Prostate gland (tissue), 2 donors: ENCODE measurements at regions not wholly inside any gene's neighbourhood (a gene's known extent, or its start where the extent isn't known, plus 50 kb on each side); places are given as distances from the start of the nearest gene placed in this dataset.

Experiments
- DNase-seq: peaks from one replicate; pipeline ENCODE4 v3.0.0-alpha.2; 2019; ENCODE audit warnings: low spot score
- H3K27ac ChIP-seq, 2 donors: fragments of 200-600 bp; sonication (generic); 2 replicates each; pipeline ENCODE4 v1.5.1; 2017 to 2019
- H3K27me3 ChIP-seq: fragments of 200-600 bp; sonication (generic); replicated peaks from 2 replicates; pipeline ENCODE4 v1.5.1; 2019; ENCODE audit not compliant: insufficient read depth
- H3K36me3 ChIP-seq, 2 donors: fragments of 200-600 bp; sonication (generic); 1 replicate in 1 of 2; 2 replicates in 1 of 2; pipeline versions ENCODE4 v1.5.1 to v1.8.1; 2017 to 2019
- H3K4me1 ChIP-seq: fragments of 200-600 bp; sonication (generic); replicated peaks from 2 replicates; pipeline ENCODE4 v1.5.1; 2019
- H3K4me3 ChIP-seq, 2 donors: fragments of 200-600 bp; sonication (generic); 2 replicates each; pipeline ENCODE4 v1.5.1; 2017 to 2019
- H3K9me3 ChIP-seq: fragments of 200-600 bp; sonication (generic); 2 replicates; pipeline ENCODE4 v1.5.1; 2017
- POLR2A ChIP-seq: fragments of 450-650 bp; IDR thresholded peaks from one replicate; pipeline ENCODE4 v1.6.1; 2016; ENCODE audit warnings: antibody characterized with exemption, mild to moderate bottlenecking
- POLR2AphosphoS5 ChIP-seq: sonication (generic); formaldehyde crosslinking; IDR thresholded peaks from one replicate; pipeline ENCODE4 v1.6.1; 2017; ENCODE audit warnings: antibody characterized with exemption
- WGBS: methylation state at CpG from one replicate; pipeline ENCODE4 v1.1.5; 2018; 5-methylcytosine and 5-hydroxymethylcytosine counted together
- intact Hi-C: fragments of 100-400 bp; cut with DNase I; formaldehyde crosslinking; loops from one replicate; pipeline ENCODE4 v1.14.2; 2022
- TF ChIP-seq, protein P1 (sequence below), 4 experiments: fragments of 200-600 bp in 2 of 4; fragments of 450-650 bp in 2 of 4; sonication (generic) in 2 of 4; IDR thresholded peaks; 1 replicate in 3 of 4; 2 replicates in 1 of 4; pipeline ENCODE4 v1.5.1; 2016 to 2019; ENCODE audit warnings: antibody characterized with exemption in 4 of 4, mild to moderate bottlenecking in 2 of 4, moderate library complexity in 2 of 4

DNA sequence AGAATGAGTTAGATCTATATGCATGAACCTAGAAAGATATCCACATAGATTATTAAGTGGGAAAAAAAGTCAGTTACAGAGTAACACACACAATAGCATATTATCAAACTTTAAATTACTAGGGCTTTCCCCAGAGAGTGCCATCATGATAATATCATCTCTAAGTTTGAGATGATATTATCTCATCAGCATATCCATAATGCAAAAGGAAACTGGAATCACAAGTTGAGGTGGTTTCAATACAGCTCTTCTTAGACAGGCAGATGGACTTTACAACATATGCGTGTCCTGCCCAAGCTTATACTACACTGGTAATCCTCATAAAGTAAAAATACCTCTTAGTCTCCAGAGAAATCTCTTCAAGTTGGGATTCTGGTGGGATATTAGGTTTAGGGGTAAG, 236.2 kb upstream of the SERP2 start:
- H3K4me3 ChIP-seq, result no peak overlapping the region
- no peaks in the 10 kb centered on the region for H3K9me3 ChIP-seq
- H3K36me3 ChIP-seq, result no peaks in the 10 kb centered on the region
- no peak for DNase-seq
- TF ChIP-seq, protein P1, sequence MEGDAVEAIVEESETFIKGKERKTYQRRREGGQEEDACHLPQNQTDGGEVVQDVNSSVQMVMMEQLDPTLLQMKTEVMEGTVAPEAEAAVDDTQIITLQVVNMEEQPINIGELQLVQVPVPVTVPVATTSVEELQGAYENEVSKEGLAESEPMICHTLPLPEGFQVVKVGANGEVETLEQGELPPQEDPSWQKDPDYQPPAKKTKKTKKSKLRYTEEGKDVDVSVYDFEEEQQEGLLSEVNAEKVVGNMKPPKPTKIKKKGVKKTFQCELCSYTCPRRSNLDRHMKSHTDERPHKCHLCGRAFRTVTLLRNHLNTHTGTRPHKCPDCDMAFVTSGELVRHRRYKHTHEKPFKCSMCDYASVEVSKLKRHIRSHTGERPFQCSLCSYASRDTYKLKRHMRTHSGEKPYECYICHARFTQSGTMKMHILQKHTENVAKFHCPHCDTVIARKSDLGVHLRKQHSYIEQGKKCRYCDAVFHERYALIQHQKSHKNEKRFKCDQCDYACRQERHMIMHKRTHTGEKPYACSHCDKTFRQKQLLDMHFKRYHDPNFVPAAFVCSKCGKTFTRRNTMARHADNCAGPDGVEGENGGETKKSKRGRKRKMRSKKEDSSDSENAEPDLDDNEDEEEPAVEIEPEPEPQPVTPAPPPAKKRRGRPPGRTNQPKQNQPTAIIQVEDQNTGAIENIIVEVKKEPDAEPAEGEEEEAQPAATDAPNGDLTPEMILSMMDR (IDR thresholded peaks at IDR 0.05), result no peak
- TF ChIP-seq POLR2A, result no peak
- TF ChIP-seq POLR2AphosphoS5, result no peak
- 96% methylated on average over 1 of the region's 1 CpG for WGBS
- no peaks in the 10 kb centered on the region for H3K27me3 ChIP-seq
- no peak overlapping the region for H3K27ac ChIP-seq
- H3K4me1 ChIP-seq, result peaks cover 6% of the 10 kb centered on the region
- intact Hi-C loops, result no loop called here

DNA sequence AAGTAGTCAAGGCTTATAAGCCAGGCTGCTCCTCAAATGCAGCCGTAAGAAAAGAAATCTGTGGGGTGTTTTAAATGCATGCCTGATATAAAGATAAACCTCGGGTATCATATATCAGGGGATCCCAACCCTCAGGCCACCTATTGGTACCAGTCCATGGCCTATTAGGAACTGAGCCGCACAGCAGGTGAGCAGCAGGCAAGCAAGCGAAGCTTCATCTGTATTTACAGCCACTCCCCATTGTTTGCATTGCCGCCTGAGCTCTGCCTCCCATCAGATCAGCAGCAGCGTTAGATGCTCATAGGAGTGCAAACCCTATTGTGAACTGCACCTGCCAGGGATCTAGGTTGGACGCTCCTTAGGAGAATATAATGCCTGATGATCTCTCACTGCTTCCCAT, 233.5 kb upstream of the SERP2 start:
- intact Hi-C loops, result loop anchor here (5.0 kb wide), 1 partner anchor 88 kb away; no protein-coding TSS in a partner anchor
- H3K4me1 ChIP-seq, result peaks cover 6% of the 10 kb centered on the region
- peak; percentile 36 for DNase-seq
- no peaks in the 10 kb centered on the region for H3K9me3 ChIP-seq
- no peaks in the 10 kb centered on the region for H3K27me3 ChIP-seq
- 38% methylated on average over 7 of the region's 7 CpGs for WGBS
- H3K36me3 ChIP-seq, result no peaks in the 10 kb centered on the region
- no peak overlapping the region for H3K4me3 ChIP-seq
- TF ChIP-seq POLR2AphosphoS5 (peak; percentile 27), POLR2A (no peak)
- TF ChIP-seq, protein P1 (IDR thresholded peaks at IDR 0.05), result no peak
- no peak overlapping the region for H3K27ac ChIP-seq

GRCh38 chr13:44140888-44141724, 232.5 kb upstream of the SERP2 start:
- intact Hi-C loops, result loop anchor here (5.0 kb wide), 1 partner anchor 89 kb away; no protein-coding TSS in a partner anchor
- TF ChIP-seq POLR2A (no peak), POLR2AphosphoS5 (no peak)
- TF ChIP-seq, protein P1 (IDR thresholded peaks at IDR 0.05), result no peak
- WGBS, result 38% methylated on average over 13 of the region's 13 CpGs
- Histone ChIP-seq H3K4me1 (peaks cover 6% of the 10 kb centered on the region), H3K9me3 (no peaks in the 10 kb centered on the region), H3K36me3 (no peaks in the 10 kb centered on the region), H3K27me3 (no peaks in the 10 kb centered on the region), H3K27ac (peak overlapping the region; percentile 93 to 95), H3K4me3 (peak overlapping the region; percentile 43 to 47)
- no peak for DNase-seq

DNA sequence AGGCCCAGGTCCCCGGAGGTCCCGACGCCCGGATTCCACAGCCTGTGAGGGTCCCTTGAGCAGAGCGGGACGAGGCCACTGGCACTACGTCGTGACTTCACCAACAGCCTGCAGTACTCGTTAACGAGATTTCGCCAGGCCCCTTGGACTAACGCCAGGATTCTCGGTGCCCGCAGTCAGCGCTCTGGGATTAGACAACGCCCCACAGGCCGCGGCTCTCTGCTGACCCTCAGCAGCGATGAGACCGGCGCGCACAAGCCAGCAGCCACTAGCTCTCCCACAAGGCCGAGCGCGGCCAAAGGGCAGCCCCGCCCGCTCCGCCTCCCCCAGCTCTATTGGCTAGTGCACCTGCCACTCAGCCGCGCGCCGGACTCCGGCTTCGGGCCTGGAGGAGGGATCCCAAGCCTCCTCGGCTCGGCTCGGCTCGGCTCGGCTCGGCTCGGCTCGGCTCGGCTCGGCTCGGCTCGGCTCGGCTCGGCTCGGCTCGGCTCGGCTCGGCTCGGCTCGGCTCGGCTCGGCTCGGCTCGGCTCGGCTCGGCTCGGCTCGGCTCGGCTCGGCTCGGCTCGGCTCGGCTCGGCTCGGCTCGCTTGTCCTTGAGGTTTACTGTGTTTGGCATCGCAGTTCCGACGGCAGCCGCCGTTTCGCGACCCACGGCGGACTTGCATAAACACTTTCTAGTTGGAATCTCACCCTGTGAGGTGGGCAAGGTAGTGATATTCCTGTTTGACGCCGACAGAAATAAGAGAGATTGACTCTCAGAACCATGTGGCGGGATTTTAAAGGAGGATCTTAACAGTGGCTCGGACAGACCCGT, 231.7 kb upstream of the SERP2 start:
- peak overlapping the region; percentile 46 to 47 for H3K4me3 ChIP-seq
- peaks cover 6% of the 10 kb centered on the region for H3K4me1 ChIP-seq
- TF ChIP-seq POLR2A (peak; percentile 89), POLR2AphosphoS5 (peak; percentile 92)
- TF ChIP-seq, protein P1 (IDR thresholded peaks at IDR 0.05), result peak in 2 of 4 experiments; percentile 50 to 52
- WGBS, result 1% methylated on average over 48 of the region's 84 CpGs
- DNase-seq, result peak; percentile 96
- H3K27me3 ChIP-seq, result no peaks in the 10 kb centered on the region
- no peaks in the 10 kb centered on the region for H3K36me3 ChIP-seq
- intact Hi-C loops, result loop anchor here (5.0 kb wide), 1 partner anchor 90 kb away; no protein-coding TSS in a partner anchor
- H3K27ac ChIP-seq, result peak overlapping the region; percentile 93 to 95
- H3K9me3 ChIP-seq, result no peaks in the 10 kb centered on the region
